Suprapubic skin (tissue), 3 donors: ENCODE measurements at regions not wholly inside any gene's neighbourhood (a gene's known extent, or its start where the extent isn't known, plus 50 kb on each side); places are given as distances from the start of the nearest gene placed in this dataset.

Experiments used
- EP300 ChIP-seq: sonication (generic); formaldehyde crosslinking; IDR thresholded peaks from one replicate; pipeline ENCODE4 v1.6.1; 2017; ENCODE audit warnings: antibody characterized with exemption
- POLR2A ChIP-seq, 2 donors: fragments of 450-650 bp; IDR thresholded peaks; one replicate each; pipeline ENCODE4 v1.6.1; 2017; ENCODE audit warnings: antibody characterized with exemption in 2 of 2, mild to moderate bottlenecking in 2 of 2, moderate library complexity in 2 of 2
- TF ChIP-seq, protein P1 (sequence below), 2 donors: fragments of 200-600 bp in 1 of 2; fragments of 450-650 bp in 1 of 2; sonication (generic) in 1 of 2; IDR thresholded peaks; one replicate each; pipeline ENCODE4 v1.5.1; 2016 to 2019; ENCODE audit warnings: antibody characterized with exemption in 2 of 2, mild to moderate bottlenecking in 1 of 2, moderate library complexity in 1 of 2

DNA sequence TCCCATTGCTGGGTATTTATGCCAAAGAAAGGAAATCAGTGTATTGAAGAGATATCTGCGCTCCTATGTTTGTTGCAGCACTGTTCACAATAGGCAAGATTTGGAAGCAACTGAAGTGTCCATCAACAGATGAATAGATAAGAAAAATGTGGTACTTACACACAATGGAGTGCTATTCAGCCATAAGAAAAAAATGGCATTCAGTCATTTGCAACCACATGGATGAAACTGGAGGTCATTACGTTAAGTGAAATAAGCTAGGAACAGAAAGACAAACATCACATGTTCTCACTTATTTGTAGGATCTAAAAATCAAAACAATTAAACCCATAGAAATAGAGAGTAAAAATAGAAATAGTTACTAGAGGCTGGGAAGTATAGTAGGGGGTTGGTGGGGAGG, 1133.1 kb upstream of the ACO1 start:
- TF ChIP-seq, protein P1, sequence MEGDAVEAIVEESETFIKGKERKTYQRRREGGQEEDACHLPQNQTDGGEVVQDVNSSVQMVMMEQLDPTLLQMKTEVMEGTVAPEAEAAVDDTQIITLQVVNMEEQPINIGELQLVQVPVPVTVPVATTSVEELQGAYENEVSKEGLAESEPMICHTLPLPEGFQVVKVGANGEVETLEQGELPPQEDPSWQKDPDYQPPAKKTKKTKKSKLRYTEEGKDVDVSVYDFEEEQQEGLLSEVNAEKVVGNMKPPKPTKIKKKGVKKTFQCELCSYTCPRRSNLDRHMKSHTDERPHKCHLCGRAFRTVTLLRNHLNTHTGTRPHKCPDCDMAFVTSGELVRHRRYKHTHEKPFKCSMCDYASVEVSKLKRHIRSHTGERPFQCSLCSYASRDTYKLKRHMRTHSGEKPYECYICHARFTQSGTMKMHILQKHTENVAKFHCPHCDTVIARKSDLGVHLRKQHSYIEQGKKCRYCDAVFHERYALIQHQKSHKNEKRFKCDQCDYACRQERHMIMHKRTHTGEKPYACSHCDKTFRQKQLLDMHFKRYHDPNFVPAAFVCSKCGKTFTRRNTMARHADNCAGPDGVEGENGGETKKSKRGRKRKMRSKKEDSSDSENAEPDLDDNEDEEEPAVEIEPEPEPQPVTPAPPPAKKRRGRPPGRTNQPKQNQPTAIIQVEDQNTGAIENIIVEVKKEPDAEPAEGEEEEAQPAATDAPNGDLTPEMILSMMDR (IDR thresholded peaks at IDR 0.05) = no peak
- TF ChIP-seq POLR2A (IDR thresholded peaks at IDR 0.05) = no peak
- TF ChIP-seq EP300 = no peak
